ENCODE measurements at regions not wholly inside any gene's neighbourhood (a gene's known extent, or its start where the extent isn't known, plus 50 kb on each side); places are given as distances from the start of the nearest gene placed in this dataset.

DNA sequence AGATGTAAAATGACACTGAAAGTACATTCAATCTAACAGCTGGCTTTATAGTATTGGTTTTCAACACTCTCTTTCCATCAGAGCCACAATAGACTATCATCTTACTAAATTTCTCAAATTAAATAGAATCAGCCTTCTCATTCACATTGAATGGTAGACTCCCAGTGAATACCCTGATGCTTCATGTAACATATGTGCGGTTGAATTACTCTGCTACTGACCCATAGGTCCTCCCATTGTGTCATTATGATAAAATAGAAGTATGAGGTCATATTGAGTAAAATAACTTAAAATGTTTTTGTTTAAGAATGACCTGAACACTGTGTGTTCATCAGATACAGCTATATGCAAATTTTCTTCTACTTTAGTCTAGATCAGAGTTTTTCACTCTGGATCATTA lies 75.9 kb upstream of the ADAMTSL1 start:
- DNase-seq = no peak

DNA sequence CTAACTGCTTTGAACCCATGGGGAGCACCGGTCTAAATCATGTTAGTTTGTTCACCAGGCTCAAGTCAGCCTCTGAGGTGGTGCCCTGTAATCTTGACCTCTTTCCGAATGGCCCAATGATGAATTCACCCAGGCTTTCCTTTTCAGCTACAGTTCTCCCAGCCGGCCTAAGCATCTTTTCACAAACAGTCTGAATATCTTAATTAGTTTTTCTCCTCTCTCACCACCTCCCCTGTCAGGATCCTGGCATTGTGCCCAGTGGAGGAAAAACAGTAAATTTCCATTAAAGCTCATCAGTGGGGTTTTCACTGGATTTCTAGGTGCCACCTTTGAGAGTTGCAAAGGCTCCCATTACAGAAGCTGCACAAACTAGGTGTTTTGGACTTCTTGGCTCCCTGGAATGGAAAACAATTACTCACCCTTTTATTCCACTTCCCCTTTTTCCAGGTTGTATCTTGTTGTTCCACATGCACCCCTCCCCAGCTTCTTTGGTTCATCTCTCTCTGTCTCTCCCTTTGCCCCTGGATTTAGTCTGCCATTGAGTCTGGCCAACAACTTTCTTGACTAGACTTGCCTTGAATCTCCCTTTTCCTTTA lies 69.4 kb upstream of the ADAMTSL1 start:
- DNase-seq = no peak

DNA sequence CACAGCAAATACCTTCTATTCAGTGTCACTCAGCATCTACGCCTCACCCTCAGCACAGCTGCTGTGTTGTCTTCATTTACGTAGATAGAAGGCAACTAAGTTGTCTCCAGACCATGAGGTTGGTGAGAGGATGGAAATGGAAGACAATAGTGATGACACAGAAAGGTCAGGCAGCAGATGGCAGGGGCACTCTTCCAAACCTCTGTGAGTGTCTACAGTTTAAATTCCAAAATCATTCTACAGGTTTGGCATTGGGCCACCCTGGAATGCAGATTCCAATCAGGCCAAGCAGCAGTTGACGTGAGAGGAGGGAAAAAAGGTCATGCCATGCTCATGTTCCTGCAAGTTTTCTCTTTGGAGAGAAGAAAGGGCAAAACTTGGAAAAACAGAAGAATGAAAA lies 68.7 kb upstream of the ADAMTSL1 start:
- DNase-seq = no peak

DNA sequence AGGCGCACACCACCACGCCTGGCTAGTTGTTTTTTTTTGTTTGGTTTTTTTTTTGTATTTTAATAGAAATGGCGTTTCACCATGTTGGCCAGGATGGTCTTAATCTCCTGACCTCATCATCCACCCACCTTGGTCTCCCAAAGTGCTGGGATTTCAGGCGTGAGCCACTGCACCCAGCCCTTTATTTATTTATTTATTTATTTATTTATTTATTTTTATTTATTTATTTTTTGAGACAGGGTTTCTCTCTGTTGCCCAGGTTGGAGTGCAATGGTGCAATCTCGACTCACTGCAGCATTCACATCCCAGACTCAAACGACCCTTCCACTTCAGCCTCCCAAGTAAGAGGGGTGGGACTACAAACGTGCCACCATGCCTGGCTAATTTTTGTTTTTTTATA lies 63.0 kb upstream of the ADAMTSL1 start:
- DNase-seq = no peak

DNA sequence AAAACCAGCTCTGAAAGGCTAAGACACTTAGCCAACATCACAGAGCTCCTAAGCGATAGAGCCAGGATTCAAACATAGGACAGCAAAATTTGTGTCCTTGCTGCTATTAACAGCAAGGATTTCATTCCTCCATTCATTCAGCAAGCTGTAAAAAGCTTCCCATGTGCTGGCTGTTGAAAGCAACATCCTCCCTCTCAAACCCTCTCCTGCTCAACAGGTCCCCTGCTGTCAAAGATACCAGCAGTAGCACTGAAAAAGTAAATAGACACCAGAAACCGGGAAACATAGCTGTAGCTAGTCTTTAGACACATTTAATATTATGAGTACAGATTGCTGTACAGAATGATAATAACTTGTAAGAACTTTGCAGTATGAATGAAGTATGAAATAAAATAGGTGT lies 52.6 kb upstream of the ADAMTSL1 start:
- DNase-seq = no peak

DNA sequence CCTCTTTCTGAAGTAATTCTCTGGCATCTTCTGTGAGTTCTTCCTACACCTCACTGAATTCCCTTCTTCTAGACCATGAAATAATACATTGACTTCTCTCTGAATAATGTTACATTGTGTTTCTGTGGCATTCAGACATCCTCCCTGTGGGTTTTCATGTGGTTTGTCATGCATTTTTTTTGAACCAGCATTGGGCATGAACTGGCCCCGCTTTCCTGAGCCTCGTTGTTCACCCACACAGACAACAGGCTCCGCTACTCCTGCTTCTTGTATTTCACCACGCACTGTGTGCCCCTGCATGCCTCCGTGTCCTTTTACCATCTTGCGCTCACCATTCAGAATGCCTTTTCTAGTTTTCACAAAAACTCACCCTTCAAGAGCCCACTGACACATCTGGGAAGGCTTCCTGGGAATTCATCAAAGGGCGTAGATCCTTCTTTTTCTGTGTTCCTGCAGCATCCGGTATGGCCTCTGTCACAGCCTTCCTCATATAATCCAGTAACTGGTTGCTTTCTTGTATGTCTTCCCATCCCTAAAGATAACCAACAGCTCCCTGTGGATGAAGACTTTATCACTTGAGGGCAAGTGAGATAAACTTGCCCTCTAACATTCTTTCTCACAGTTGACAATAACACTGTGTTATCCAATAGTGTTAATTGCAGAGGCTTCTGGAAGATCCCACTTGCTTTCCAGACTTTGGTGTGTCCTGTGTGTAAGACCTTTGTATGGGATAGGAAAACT lies 51.5 kb upstream of the ADAMTSL1 start:
- DNase-seq = no peak

DNA sequence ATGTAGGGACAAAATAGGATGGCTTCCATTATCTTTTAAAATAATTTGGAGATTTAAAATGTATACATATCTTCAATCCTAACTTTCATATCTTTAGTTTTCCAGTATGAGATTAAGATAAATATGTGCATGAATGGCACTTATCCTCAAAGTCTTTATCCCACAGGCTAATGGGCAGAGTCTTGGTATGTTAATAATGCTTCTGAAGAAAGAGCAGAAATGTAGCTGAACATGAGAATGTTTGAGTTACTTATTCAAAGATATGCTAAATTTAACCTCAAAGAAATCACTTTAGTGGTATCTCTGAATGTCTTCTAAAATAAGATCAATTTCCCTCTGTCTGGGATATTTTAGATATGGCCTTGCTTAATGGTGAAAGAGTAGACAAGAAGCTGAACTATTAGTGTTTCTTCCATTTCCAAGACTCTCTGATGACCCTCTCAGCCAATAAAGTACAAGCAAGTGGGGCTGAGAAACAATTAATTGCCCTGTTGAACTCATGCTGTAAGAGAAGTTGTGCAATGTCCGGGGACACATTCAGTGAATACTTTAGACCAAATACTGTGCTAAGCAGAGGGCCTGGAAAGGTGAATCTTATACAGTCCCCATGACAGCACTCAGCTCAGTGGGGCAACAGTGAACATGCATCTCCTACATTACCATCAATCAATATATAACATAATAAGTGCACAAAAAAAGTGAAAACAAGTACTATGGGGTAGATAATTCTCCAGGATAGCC lies 50.0 kb upstream of the ADAMTSL1 start:
- DNase-seq = no peak

Measured in right kidney (tissue), 1 donor.